IPS-20b (cell line): ENCODE measurements at regions not wholly inside any gene's neighbourhood (a gene's known extent, or its start where the extent isn't known, plus 50 kb on each side); places are given as distances from the start of the nearest gene placed in this dataset.

Experiments used
- H3K27ac ChIP-seq: one replicate; pipeline ENCODE4 v1.5.1; 2013; ENCODE audit warnings: low read length
- H3K27me3 ChIP-seq: 2 replicates; pipeline ENCODE4 v1.6.1; 2013; ENCODE audit warnings: mild to moderate bottlenecking, low read length, inconsistent platforms; ENCODE audit not compliant: insufficient read depth
- H3K36me3 ChIP-seq: 2 replicates; pipeline ENCODE4 v1.6.1; 2013; ENCODE audit warnings: low read depth, mild to moderate bottlenecking, inconsistent platforms, low read length, moderate library complexity; ENCODE audit not compliant: insufficient read depth
- H3K4me1 ChIP-seq: 2 replicates; pipeline ENCODE4 v1.6.1; 2013; ENCODE audit warnings: mild to moderate bottlenecking, control low read depth, inconsistent platforms, low read length, moderate library complexity; ENCODE audit not compliant: insufficient read depth
- H3K4me3 ChIP-seq: 2 replicates; pipeline ENCODE4 v1.5.1; 2013; ENCODE audit warnings: mild to moderate bottlenecking, low read length, inconsistent platforms
- H3K9ac ChIP-seq: 2 replicates; pipeline ENCODE4 v1.6.1; 2013; ENCODE audit warnings: low read depth, mild to moderate bottlenecking, inconsistent platforms, low read length, moderate library complexity
- H3K9me3 ChIP-seq: 2 replicates; pipeline ENCODE4 v1.6.1; 2013; ENCODE audit warnings: mild to moderate bottlenecking, low read depth, low read length, inconsistent platforms; ENCODE audit not compliant: insufficient read depth

GRCh38 chr6:2378891-2379652 lies 133.7 kb upstream of the GMDS start:
- Histone ChIP-seq H3K4me1 (no peaks in the 10 kb centered on the region), H3K4me3 (no peak overlapping the region), H3K9ac (no peak overlapping the region), H3K9me3 (no peaks in the 10 kb centered on the region), H3K27me3 (no peaks in the 10 kb centered on the region), H3K36me3 (no peaks in the 10 kb centered on the region), H3K27ac (no peak overlapping the region)

GRCh38 chr6:2378046-2378657 lies 132.7 kb upstream of the GMDS start:
- Histone ChIP-seq H3K27me3 (no peaks in the 10 kb centered on the region), H3K27ac (no peak overlapping the region), H3K4me3 (no peak overlapping the region), H3K4me1 (no peaks in the 10 kb centered on the region), H3K9me3 (no peaks in the 10 kb centered on the region), H3K36me3 (no peaks in the 10 kb centered on the region), H3K9ac (no peak overlapping the region)

GRCh38 chr6:2376429-2377355 lies 131.3 kb upstream of the GMDS start:
- H3K4me1 ChIP-seq, result no peaks in the 10 kb centered on the region
- H3K9ac ChIP-seq, result no peak overlapping the region
- H3K27ac ChIP-seq, result no peak overlapping the region
- no peaks in the 10 kb centered on the region for H3K9me3 ChIP-seq
- no peaks in the 10 kb centered on the region for H3K27me3 ChIP-seq
- H3K36me3 ChIP-seq, result no peaks in the 10 kb centered on the region
- H3K4me3 ChIP-seq, result no peak overlapping the region

GRCh38 chr6:2375443-2375842 lies 130.0 kb upstream of the GMDS start:
- no peaks in the 10 kb centered on the region for H3K36me3 ChIP-seq
- no peaks in the 10 kb centered on the region for H3K27me3 ChIP-seq
- no peak overlapping the region for H3K4me3 ChIP-seq
- H3K9me3 ChIP-seq, result no peaks in the 10 kb centered on the region
- H3K4me1 ChIP-seq, result no peaks in the 10 kb centered on the region
- no peak overlapping the region for H3K9ac ChIP-seq
- no peak overlapping the region for H3K27ac ChIP-seq

GRCh38 chr6:2369606-2370005 lies 124.2 kb upstream of the GMDS start:
- H3K4me1 ChIP-seq, result no peaks in the 10 kb centered on the region
- H3K9me3 ChIP-seq, result no peaks in the 10 kb centered on the region
- H3K36me3 ChIP-seq, result no peaks in the 10 kb centered on the region
- H3K9ac ChIP-seq, result no peak overlapping the region
- H3K4me3 ChIP-seq, result no peak overlapping the region
- H3K27me3 ChIP-seq, result no peaks in the 10 kb centered on the region
- no peak overlapping the region for H3K27ac ChIP-seq

- no peaks in the 10 kb centered on the region for H3K36me3 ChIP-seq
- no peak overlapping the region for H3K4me3 ChIP-seq
- H3K27me3 ChIP-seq, result no peaks in the 10 kb centered on the region
- no peak overlapping the region for H3K27ac ChIP-seq
- no peak overlapping the region for H3K9ac ChIP-seq
- H3K9me3 ChIP-seq, result no peaks in the 10 kb centered on the region
- no peaks in the 10 kb centered on the region for H3K4me1 ChIP-seq
Measured at GRCh38 chr6:2363211-2363610, 117.8 kb upstream of the GMDS start.

- H3K27ac ChIP-seq, result no peak overlapping the region
- H3K27me3 ChIP-seq, result no peaks in the 10 kb centered on the region
Measured at GRCh38 chr6:2361195-2361594, 115.8 kb upstream of the GMDS start.

GRCh38 chr6:2360716-2361115 lies 115.3 kb upstream of the GMDS start:
- Histone ChIP-seq H3K9me3 (no peaks in the 10 kb centered on the region), H3K4me1 (no peaks in the 10 kb centered on the region), H3K9ac (no peak overlapping the region), H3K27ac (no peak overlapping the region), H3K27me3 (no peaks in the 10 kb centered on the region), H3K4me3 (no peak overlapping the region), H3K36me3 (no peaks in the 10 kb centered on the region)

More at GRCh38 chr6:2361195-2361594, 115.8 kb upstream of the GMDS start:
- Histone ChIP-seq H3K4me1 (no peaks in the 10 kb centered on the region), H3K9me3 (no peaks in the 10 kb centered on the region), H3K36me3 (no peaks in the 10 kb centered on the region), H3K4me3 (no peak overlapping the region), H3K9ac (no peak overlapping the region)

GRCh38 chr6:2360126-2360525 lies 114.7 kb upstream of the GMDS start:
- Histone ChIP-seq H3K27me3 (no peaks in the 10 kb centered on the region), H3K27ac (no peak overlapping the region), H3K36me3 (no peaks in the 10 kb centered on the region), H3K4me1 (no peaks in the 10 kb centered on the region), H3K4me3 (no peak overlapping the region), H3K9ac (no peak overlapping the region), H3K9me3 (no peaks in the 10 kb centered on the region)

- Histone ChIP-seq H3K9ac (no peak overlapping the region), H3K36me3 (no peaks in the 10 kb centered on the region), H3K27ac (no peak overlapping the region), H3K27me3 (no peaks in the 10 kb centered on the region), H3K9me3 (no peaks in the 10 kb centered on the region), H3K4me1 (no peaks in the 10 kb centered on the region), H3K4me3 (no peak overlapping the region)
Measured at GRCh38 chr6:2355150-2355549, 109.7 kb upstream of the GMDS start.

- no peaks in the 10 kb centered on the region for H3K36me3 ChIP-seq
- no peaks in the 10 kb centered on the region for H3K9me3 ChIP-seq
- no peak overlapping the region for H3K4me3 ChIP-seq
- no peak overlapping the region for H3K27ac ChIP-seq
- no peaks in the 10 kb centered on the region for H3K27me3 ChIP-seq
- H3K4me1 ChIP-seq, result no peaks in the 10 kb centered on the region
- no peak overlapping the region for H3K9ac ChIP-seq
Measured at GRCh38 chr6:2354138-2354491, 108.7 kb upstream of the GMDS start.
